GM23248 (cell line): ENCODE measurements at regions not wholly inside any gene's neighbourhood (a gene's known extent, or its start where the extent isn't known, plus 50 kb on each side); places are given as distances from the start of the nearest gene placed in this dataset.
A peak's percentile ranks its signal among the peaks of the same experiment; 100 is the strongest.

ENCODE experiments used
- DNase-seq: peaks from one replicate; pipeline ENCODE4 v3.0.0-alpha.2; 2015
- H2AFZ ChIP-seq: fragments of 200-600 bp; sonication (generic); 2 replicates; pipeline ENCODE4 v1.6.1; 2016; ENCODE audit warnings: antibody characterized with exemption
- H3F3A ChIP-seq: fragments of 200-600 bp; sonication (generic); 2 replicates; pipeline ENCODE4 v1.6.1; 2016; ENCODE audit warnings: mild to moderate bottlenecking, antibody characterized with exemption, mixed run types; ENCODE audit not compliant: insufficient read depth
- H3K27ac ChIP-seq: fragments of 200-600 bp; sonication (generic); 2 replicates; pipeline ENCODE4 v1.5.1; 2016; ENCODE audit warnings: mild to moderate bottlenecking
- H3K27me3 ChIP-seq: fragments of 200-600 bp; sonication (generic); replicated peaks from 2 replicates; pipeline ENCODE4 v1.6.1; 2016; ENCODE audit warnings: mild to moderate bottlenecking; ENCODE audit not compliant: insufficient read depth
- H3K36me3 ChIP-seq: fragments of 200-600 bp; sonication (generic); 2 replicates; pipeline ENCODE4 v1.6.1; 2016; ENCODE audit warnings: low read depth, mild to moderate bottlenecking
- H3K4me1 ChIP-seq: fragments of 200-600 bp; sonication (generic); 2 replicates; pipeline ENCODE4 v1.6.1; 2016; ENCODE audit warnings: mild to moderate bottlenecking; ENCODE audit not compliant: insufficient read depth
- H3K4me2 ChIP-seq: fragments of 200-600 bp; sonication (generic); one replicate; pipeline ENCODE4 v1.6.1; 2016; ENCODE audit warnings: mild to moderate bottlenecking; ENCODE audit not compliant: unreplicated experiment
- H3K4me3 ChIP-seq: fragments of 200-600 bp; sonication (generic); 2 replicates; pipeline ENCODE4 v1.5.1; 2016; ENCODE audit warnings: mild to moderate bottlenecking
- H3K79me2 ChIP-seq: fragments of 200-600 bp; sonication (generic); 2 replicates; pipeline ENCODE4 v1.6.1; 2016; ENCODE audit warnings: mild to moderate bottlenecking; ENCODE audit not compliant: insufficient read depth
- H3K9ac ChIP-seq: fragments of 200-600 bp; sonication (generic); 2 replicates; pipeline ENCODE4 v1.6.1; 2016; ENCODE audit warnings: mild to moderate bottlenecking
- H3K9me2 ChIP-seq: fragments of 200-600 bp; sonication (generic); 2 replicates; pipeline ENCODE4 v1.6.1; 2016; ENCODE audit warnings: mixed run types, mild to moderate bottlenecking, moderate library complexity; ENCODE audit not compliant: insufficient read depth
- H3K9me3 ChIP-seq: fragments of 200-600 bp; sonication (generic); one replicate; pipeline ENCODE4 v1.6.1; 2017; ENCODE audit warnings: low read depth
- H4K20me1 ChIP-seq: fragments of 200-600 bp; sonication (generic); 2 replicates; pipeline ENCODE4 v1.6.0; 2016; ENCODE audit not compliant: insufficient read depth
- EZH2 ChIP-seq: fragments of 200-600 bp; sonication (generic); IDR thresholded peaks from 2 replicates; pipeline ENCODE4 v1.6.1; 2018; ENCODE audit warnings: antibody characterized with exemption, mild to moderate bottlenecking; ENCODE audit not compliant: insufficient read depth, poor library complexity, severe bottlenecking
- EZH2phosphoT487 ChIP-seq: fragments of 200-600 bp; sonication (generic); IDR thresholded peaks from 2 replicates; pipeline ENCODE4 v1.6.1; 2018; ENCODE audit warnings: antibody characterized with exemption, moderate library complexity, mild to moderate bottlenecking, low read depth; ENCODE audit not compliant: insufficient read depth
- WGBS, 2 experiments: methylation state at CpG; one replicate each; pipeline ENCODE4 v1.1.6; 2015 to 2017; ENCODE audit warnings: low lambda C conversion rate in 2 of 2, low coverage in 1 of 2; ENCODE audit errors: missing lambda C conversion rate in 2 of 2; 5-methylcytosine and 5-hydroxymethylcytosine counted together
- in situ Hi-C: fragments of 300-500 bp; cut with MboI; formaldehyde crosslinking; loops from 2 replicates; pipeline ENCODE4 v1.15.0; 2020

- H3K9ac ChIP-seq: no peak overlapping the region
- in situ Hi-C loops: no loop called here
Observed at GRCh38 chr7:19269301-19269700, 124.1 kb upstream of the FERD3L start.

GRCh38 chr7:19268737-19269136, 123.5 kb upstream of the FERD3L start:
- H3K27ac ChIP-seq: no peak overlapping the region
- 0 out of 2 replicates have a peak overlapping the region, but pooled peaks have one; percentile 3 for H2AFZ ChIP-seq

More at GRCh38 chr7:19269301-19269700, 124.1 kb upstream of the FERD3L start:
- Histone ChIP-seq H3K4me3 (peak overlapping the region; percentile 32), H3F3A (no peaks in the 10 kb centered on the region; the same call in 1 of the 2 replicates), H3K36me3 (no peaks in the 10 kb centered on the region), H4K20me1 (no peaks in the 10 kb centered on the region), H3K27me3 (no peaks in the 10 kb centered on the region), H3K27ac (no peak overlapping the region), H3K9me2 (no peaks in the 10 kb centered on the region), H3K4me2 (peak overlapping the region; percentile 52), H3K4me1 (peaks cover 8% of the 10 kb centered on the region; the same call in 1 of the 2 replicates), H2AFZ (0 out of 2 replicates have a peak overlapping the region, but pooled peaks have one; percentile 3), H3K9me3 (no peaks in the 10 kb centered on the region), H3K79me2 (no peaks in the 10 kb centered on the region)
- DNase-seq: no peak
- TF ChIP-seq EZH2 (no peak), EZH2phosphoT487 (no peak)

GRCh38 chr7:19262826-19263225, 117.6 kb upstream of the FERD3L start:
- Histone ChIP-seq H3K4me1 (no peaks in the 10 kb centered on the region), H2AFZ (no peak overlapping the region), H3K4me2 (no peak overlapping the region), H3K9me2 (no peaks in the 10 kb centered on the region), H3K9me3 (no peaks in the 10 kb centered on the region), H3K36me3 (no peaks in the 10 kb centered on the region), H3K9ac (no peak overlapping the region), H3K27ac (no peak overlapping the region), H3F3A (no peaks in the 10 kb centered on the region), H4K20me1 (no peaks in the 10 kb centered on the region), H3K27me3 (no peaks in the 10 kb centered on the region), H3K79me2 (no peaks in the 10 kb centered on the region), H3K4me3 (no peak overlapping the region)
- DNase-seq: no peak
- in situ Hi-C loops: no loop called here
- no peak for TF ChIP-seq EZH2phosphoT487
- TF ChIP-seq EZH2: no peak
- 11 to 25% methylated on average over 2 of the region's 2 CpGs for WGBS, 2 experiments

More at GRCh38 chr7:19268737-19269136, 123.5 kb upstream of the FERD3L start:
- WGBS, 2 experiments: 70 to 73% methylated on average over 2 of the region's 2 CpGs
- Histone ChIP-seq H3K9ac (no peak overlapping the region), H3K9me3 (no peaks in the 10 kb centered on the region), H3K4me1 (peaks cover 8% of the 10 kb centered on the region; the same call in 1 of the 2 replicates), H3K79me2 (no peaks in the 10 kb centered on the region), H3K27me3 (no peaks in the 10 kb centered on the region), H4K20me1 (no peaks in the 10 kb centered on the region), H3F3A (no peaks in the 10 kb centered on the region; the same call in 1 of the 2 replicates), H3K9me2 (no peaks in the 10 kb centered on the region), H3K36me3 (no peaks in the 10 kb centered on the region), H3K4me3 (peak overlapping the region; percentile 32), H3K4me2 (peak overlapping the region; percentile 52)
- in situ Hi-C loops: no loop called here
- no peak for TF ChIP-seq EZH2phosphoT487
- TF ChIP-seq EZH2: no peak
- DNase-seq: peak; percentile 44

- Histone ChIP-seq H3K4me2 (peak overlapping the region; percentile 11), H2AFZ (peak overlapping the region; percentile 37), H4K20me1 (no peaks in the 10 kb centered on the region), H3K4me1 (peaks cover 17% of the 10 kb centered on the region), H3F3A (peaks cover 4% of the 10 kb centered on the region; the same call in 1 of the 2 replicates), H3K9ac (no peak overlapping the region), H3K9me3 (no peaks in the 10 kb centered on the region), H3K27me3 (no peaks in the 10 kb centered on the region), H3K79me2 (no peaks in the 10 kb centered on the region), H3K4me3 (no peak overlapping the region), H3K9me2 (no peaks in the 10 kb centered on the region), H3K36me3 (no peaks in the 10 kb centered on the region), H3K27ac (no peak overlapping the region)
- 42 to 43% methylated on average over 4 of the region's 4 CpGs for whole genome bisulfite sequencing, 2 experiments
- in situ Hi-C loops: no loop called here
- DNase-seq: peak; percentile 15
- TF ChIP-seq EZH2phosphoT487 (no peak), EZH2 (no peak)
Observed at GRCh38 chr7:19249281-19249680, 104.1 kb upstream of the FERD3L start.

GRCh38 chr7:19248681-19249080, 103.5 kb upstream of the FERD3L start:
- Histone ChIP-seq H3K36me3 (no peaks in the 10 kb centered on the region), H3K27me3 (no peaks in the 10 kb centered on the region), H3K4me1 (peaks cover 17% of the 10 kb centered on the region), H2AFZ (peak overlapping the region; percentile 37), H3F3A (peaks cover 4% of the 10 kb centered on the region; the same call in 1 of the 2 replicates), H4K20me1 (no peaks in the 10 kb centered on the region), H3K9me2 (no peaks in the 10 kb centered on the region), H3K9ac (no peak overlapping the region), H3K4me2 (peak overlapping the region; percentile 23), H3K4me3 (no peak overlapping the region), H3K9me3 (no peaks in the 10 kb centered on the region), H3K27ac (no peak overlapping the region), H3K79me2 (no peaks in the 10 kb centered on the region)
- TF ChIP-seq EZH2 (no peak), EZH2phosphoT487 (no peak)
- peak; percentile 37 for DNase-seq
- 36 to 42% methylated on average over 2 of the region's 2 CpGs for WGBS, 2 experiments
- in situ Hi-C loops: no loop called here
